ENCODE measurements at regions not wholly inside any gene's neighbourhood (a gene's known extent, or its start where the extent isn't known, plus 50 kb on each side); places are given as distances from the start of the nearest gene placed in this dataset.

DNA sequence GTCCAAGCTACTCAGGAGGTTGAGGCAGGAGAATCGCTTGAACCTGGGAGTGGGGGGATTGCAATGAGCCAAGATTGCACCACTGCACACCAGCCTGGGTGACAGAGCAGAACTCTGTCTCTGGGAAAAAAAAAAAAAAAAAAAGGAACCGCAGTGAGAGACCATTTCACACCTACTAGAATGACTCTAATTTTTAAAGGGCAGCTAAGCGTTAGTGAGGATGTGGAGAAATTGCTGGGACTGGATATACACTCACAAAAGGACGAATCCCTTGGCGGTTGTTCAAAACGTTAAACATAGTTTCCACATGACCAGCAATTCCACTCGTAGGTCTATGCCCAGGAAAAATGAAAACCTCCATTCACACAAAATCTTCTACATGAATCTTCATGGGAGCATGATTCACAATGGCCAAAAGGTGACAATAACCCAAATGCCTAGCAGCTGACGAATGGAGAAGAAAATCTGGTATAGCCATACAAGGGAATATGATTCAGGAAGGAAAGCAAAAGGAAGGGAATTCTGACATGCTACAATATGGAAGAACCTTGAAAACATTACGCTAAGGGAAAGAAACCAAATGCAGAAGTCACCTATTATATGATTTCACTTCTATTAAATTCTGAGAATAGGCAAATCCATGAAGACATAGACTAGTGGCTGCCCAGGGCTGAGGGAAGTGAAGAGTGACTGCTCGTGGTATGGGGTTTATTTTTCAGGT lies 127.0 kb downstream of the CHSY1 start:
- peak; percentile 96 for DNase-seq (ENCODE audit: low read depth)
- H3K4me3 ChIP-seq (ENCODE audit: low read depth, low read length): no peak overlapping the region
- TF ChIP-seq, protein P1, sequence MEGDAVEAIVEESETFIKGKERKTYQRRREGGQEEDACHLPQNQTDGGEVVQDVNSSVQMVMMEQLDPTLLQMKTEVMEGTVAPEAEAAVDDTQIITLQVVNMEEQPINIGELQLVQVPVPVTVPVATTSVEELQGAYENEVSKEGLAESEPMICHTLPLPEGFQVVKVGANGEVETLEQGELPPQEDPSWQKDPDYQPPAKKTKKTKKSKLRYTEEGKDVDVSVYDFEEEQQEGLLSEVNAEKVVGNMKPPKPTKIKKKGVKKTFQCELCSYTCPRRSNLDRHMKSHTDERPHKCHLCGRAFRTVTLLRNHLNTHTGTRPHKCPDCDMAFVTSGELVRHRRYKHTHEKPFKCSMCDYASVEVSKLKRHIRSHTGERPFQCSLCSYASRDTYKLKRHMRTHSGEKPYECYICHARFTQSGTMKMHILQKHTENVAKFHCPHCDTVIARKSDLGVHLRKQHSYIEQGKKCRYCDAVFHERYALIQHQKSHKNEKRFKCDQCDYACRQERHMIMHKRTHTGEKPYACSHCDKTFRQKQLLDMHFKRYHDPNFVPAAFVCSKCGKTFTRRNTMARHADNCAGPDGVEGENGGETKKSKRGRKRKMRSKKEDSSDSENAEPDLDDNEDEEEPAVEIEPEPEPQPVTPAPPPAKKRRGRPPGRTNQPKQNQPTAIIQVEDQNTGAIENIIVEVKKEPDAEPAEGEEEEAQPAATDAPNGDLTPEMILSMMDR (conservative IDR thresholded peaks at IDR 0.05; ENCODE audit: low read depth, low read length): no peak

DNA sequence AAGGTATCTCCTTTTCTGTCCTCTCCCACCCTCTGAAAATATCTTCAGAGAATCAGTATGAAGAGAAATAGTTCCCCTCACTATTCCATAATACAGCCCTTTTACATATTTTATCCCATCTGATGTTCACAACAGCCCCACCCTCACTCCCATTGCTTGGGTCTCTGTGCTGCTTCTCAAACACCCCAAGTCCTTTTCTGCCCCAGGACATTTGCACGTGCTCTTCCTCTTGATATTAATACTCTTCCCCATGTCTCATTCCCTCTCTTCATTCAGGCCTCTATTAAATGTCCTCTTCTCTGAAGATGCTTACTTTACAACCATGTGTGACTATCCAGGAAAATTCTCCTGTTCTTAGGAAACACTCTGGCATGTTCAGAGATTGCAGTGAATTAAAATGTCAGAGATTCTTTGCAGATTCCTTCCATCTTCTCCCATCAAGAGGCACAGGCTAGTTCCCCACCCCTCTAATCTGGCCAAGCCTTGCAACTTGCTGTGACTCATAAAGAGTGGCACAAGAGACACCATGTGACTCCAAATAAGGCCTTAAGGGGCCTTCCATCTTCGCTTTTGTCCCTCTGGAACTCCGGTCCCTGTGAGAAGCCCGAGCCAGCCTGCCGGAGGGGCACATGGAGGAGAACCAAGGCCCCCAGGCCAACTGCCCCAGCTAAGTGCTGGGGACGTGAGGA lies 128.5 kb downstream of the CHSY1 start:
- H3K4me3 ChIP-seq (ENCODE audit: low read depth, low read length): no peak overlapping the region
- TF ChIP-seq, protein P1 (conservative IDR thresholded peaks at IDR 0.05; ENCODE audit: low read depth, low read length): no peak
- no peak for DNase-seq (ENCODE audit: low read depth)

DNA sequence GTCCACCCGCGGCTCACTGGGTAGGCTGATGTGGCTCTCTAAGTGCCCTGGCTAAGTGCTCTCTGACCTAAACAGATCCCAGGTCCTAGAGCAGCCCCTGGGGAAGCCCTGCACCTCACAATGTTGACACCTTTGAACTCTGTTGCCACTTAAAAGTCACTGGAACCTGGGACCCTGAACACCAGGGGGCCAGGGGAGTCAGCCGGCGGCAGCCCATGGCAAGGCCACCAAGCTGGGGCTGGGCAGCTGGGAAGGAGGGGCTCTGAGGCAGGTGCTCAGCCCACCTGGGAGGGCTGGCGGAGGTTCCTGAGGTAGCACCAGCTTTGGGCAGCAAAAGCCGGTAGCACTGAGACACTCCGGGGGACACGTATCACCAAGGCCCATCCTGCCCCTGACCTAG lies 129.0 kb downstream of the CHSY1 start:
- TF ChIP-seq, protein P1 (conservative IDR thresholded peaks at IDR 0.05; ENCODE audit: low read depth, low read length): no peak
- DNase-seq (ENCODE audit: low read depth): no peak
- H3K4me3 ChIP-seq (ENCODE audit: low read depth, low read length): no peak overlapping the region

DNA sequence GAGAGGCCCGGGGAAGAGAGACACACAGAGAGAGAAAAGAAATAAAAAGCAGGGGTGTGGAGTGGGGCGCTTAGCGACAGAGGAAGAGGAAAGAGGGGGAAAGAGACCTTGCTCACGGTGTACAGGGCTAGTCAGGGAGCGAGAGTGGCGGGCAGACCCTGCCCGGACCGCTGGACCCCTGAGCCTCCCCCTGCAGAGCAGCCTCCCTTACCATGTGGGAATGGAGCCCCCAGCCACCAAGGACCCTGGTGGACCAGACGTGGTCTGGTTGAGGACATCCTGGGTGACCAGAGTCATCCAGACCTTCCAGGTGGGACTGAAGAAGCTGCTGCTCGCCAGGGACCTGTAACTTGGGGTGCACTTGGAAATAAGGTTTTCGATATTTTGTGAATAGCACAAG lies 129.6 kb downstream of the CHSY1 start:
- H3K4me3 ChIP-seq (ENCODE audit: low read depth, low read length): no peak overlapping the region
- TF ChIP-seq, protein P1 (conservative IDR thresholded peaks at IDR 0.05; ENCODE audit: low read depth, low read length): no peak
- no peak for DNase-seq (ENCODE audit: low read depth)

DNA sequence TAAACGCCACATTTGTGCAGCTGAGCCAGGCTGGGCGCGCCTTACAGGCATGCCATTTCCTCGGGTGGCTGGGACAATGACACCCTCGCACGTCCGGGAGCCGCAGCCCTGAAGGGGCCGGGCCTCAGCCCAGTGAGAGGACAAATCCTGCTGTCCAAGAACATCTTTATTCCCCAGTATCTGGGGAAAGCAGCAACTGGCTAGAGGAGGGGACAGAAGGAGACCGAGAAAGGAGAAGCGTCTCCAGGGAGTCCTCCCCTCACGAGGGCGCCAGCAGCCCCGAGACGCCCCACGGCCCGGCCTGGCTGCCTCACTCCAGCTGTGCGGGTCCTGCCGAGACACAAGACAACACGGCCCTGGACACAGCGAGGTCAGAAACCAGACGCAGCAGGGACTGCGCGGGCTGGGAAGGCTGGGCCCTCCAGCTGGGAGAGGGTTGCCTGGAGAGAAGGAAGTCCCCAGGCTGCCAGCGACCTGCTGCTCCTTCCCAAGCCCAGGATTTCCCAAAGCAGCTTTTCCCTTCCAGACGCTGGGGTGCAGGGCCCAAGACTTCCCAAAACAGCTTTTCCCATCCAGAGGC lies 130.2 kb downstream of the CHSY1 start:
- TF ChIP-seq, protein P1 (conservative IDR thresholded peaks at IDR 0.05; ENCODE audit: low read depth, low read length): peak; percentile 60
- H3K4me3 ChIP-seq (ENCODE audit: low read depth, low read length): peak overlapping the region; percentile 26
- DNase-seq (ENCODE audit: low read depth): peak; percentile 76

DNA sequence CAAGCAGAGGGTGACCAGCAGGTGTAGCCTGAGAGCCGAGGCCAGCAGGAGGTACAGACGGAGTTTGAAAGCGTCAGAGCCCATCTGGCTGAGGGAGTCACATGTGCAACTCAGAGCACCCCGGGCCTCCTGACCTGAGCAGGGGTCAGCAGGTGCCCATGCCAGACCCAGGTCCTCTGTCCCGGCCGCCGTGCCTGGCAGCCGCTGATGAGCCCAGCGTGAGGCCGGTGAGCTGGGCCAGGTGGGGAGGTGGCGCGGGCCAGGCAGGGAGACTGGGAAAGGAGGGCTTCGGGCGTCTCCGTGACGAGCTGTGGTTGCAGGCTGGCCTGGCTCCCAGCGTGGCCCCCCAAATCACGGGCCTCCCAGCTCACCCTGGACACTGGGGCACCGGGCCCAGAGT lies 130.9 kb downstream of the CHSY1 start:
- H3K4me3 ChIP-seq (ENCODE audit: low read depth, low read length): no peak overlapping the region
- TF ChIP-seq, protein P1 (conservative IDR thresholded peaks at IDR 0.05; ENCODE audit: low read depth, low read length): no peak
- no peak for DNase-seq (ENCODE audit: low read depth)
